Chondrocyte (in vitro differentiated cells): ENCODE measurements at regions not wholly inside any gene's neighbourhood (a gene's known extent, or its start where the extent isn't known, plus 50 kb on each side); places are given as distances from the start of the nearest gene placed in this dataset.
"Not testable (repeated sequence)": the region's sequence is repeated elsewhere in the genome, so short reads cannot be mapped to it uniquely, and the experiment has no call there.

Source experiments
- DNase-seq: peaks from one replicate; pipeline ENCODE4 v3.0.0; 2021; ENCODE audit warnings: mixed read lengths, low spot score
- H3K27ac Mint-ChIP-seq: one replicate; pipeline ENCODE4 v1.8.0; 2021; ENCODE audit warnings: mild to moderate bottlenecking, moderate library complexity, mixed read lengths; ENCODE audit not compliant: unreplicated experiment
- H3K27me3 Mint-ChIP-seq: 2 replicates; pipeline ENCODE4 v1.8.0; 2021; ENCODE audit warnings: low read depth, mixed read lengths
- H3K36me3 Mint-ChIP-seq: 2 replicates; pipeline ENCODE4 v1.8.0; 2021; ENCODE audit warnings: low read depth, mixed read lengths
- H3K4me1 Mint-ChIP-seq: 2 replicates; pipeline ENCODE4 v1.8.0; 2021; ENCODE audit warnings: low read depth, mild to moderate bottlenecking, mixed read lengths
- H3K4me3 Mint-ChIP-seq: one replicate; pipeline ENCODE4 v1.8.0; 2021; ENCODE audit warnings: mild to moderate bottlenecking, moderate library complexity, mixed read lengths; ENCODE audit not compliant: unreplicated experiment
- H3K9me3 Mint-ChIP-seq: 2 replicates; pipeline ENCODE4 v1.8.0; 2021; ENCODE audit warnings: low read depth, mixed read lengths
- CTCF ChIP-seq: fragments of 200-600 bp; sonication (generic); IDR thresholded peaks from 2 replicates; pipeline ENCODE4 v1.5.0; 2021; ENCODE audit warnings: antibody characterized with exemption, mild to moderate bottlenecking, moderate library complexity

GRCh38 chr7:119281181-119281846 is 991.7 kb upstream of the KCND2 start:
- Mint-ChIP-seq H3K36me3 (no peaks in the 10 kb centered on the region), H3K4me1 (no peaks in the 10 kb centered on the region), H3K9me3 (peaks cover 2% of the 10 kb centered on the region), H3K27ac (no peak overlapping the region), H3K27me3 (peaks cover 10% of the 10 kb centered on the region), H3K4me3 (no peak overlapping the region)
- TF ChIP-seq CTCF, result no peak
- DNase-seq, result no peak

GRCh38 chr7:119283353-119283752 is 989.6 kb upstream of the KCND2 start:
- Mint-ChIP-seq H3K4me3 (no peak overlapping the region), H3K27ac (no peak overlapping the region), H3K27me3 (peaks cover 5% of the 10 kb centered on the region), H3K9me3 (no peaks in the 10 kb centered on the region), H3K36me3 (no peaks in the 10 kb centered on the region), H3K4me1 (no peaks in the 10 kb centered on the region)
- no peak for TF ChIP-seq CTCF
- no peak for DNase-seq

- Mint-ChIP-seq H3K4me3 (no peak overlapping the region), H3K27me3 (peaks cover 5% of the 10 kb centered on the region), H3K9me3 (no peaks in the 10 kb centered on the region), H3K36me3 (no peaks in the 10 kb centered on the region), H3K4me1 (no peaks in the 10 kb centered on the region), H3K27ac (no peak overlapping the region)
- no peak for TF ChIP-seq CTCF
- no peak for DNase-seq
Measured at GRCh38 chr7:119288416-119288815, 984.6 kb upstream of the KCND2 start.

GRCh38 chr7:119300341-119300740 is 972.6 kb upstream of the KCND2 start:
- H3K4me1 Mint-ChIP-seq, H3K4me3 Mint-ChIP-seq, H3K36me3 Mint-ChIP-seq, H3K27ac Mint-ChIP-seq, H3K27me3 Mint-ChIP-seq, H3K9me3 Mint-ChIP-seq, DNase-seq: not testable (repeated sequence)

GRCh38 chr7:119320316-119320715 is 952.7 kb upstream of the KCND2 start:
- Mint-ChIP-seq H3K36me3 (no peaks in the 10 kb centered on the region), H3K27ac (no peak overlapping the region), H3K27me3 (no peaks in the 10 kb centered on the region), H3K4me3 (no peak overlapping the region), H3K9me3 (peaks cover 13% of the 10 kb centered on the region), H3K4me1 (no peaks in the 10 kb centered on the region)
- no peak for DNase-seq
- TF ChIP-seq CTCF, result no peak

- DNase-seq, result no peak
- no peak for TF ChIP-seq CTCF
- Mint-ChIP-seq H3K36me3 (no peaks in the 10 kb centered on the region), H3K9me3 (no peaks in the 10 kb centered on the region), H3K27ac (no peak overlapping the region), H3K4me1 (no peaks in the 10 kb centered on the region), H3K4me3 (no peak overlapping the region), H3K27me3 (peaks cover 10% of the 10 kb centered on the region)
Measured at GRCh38 chr7:119329715-119330114, 943.3 kb upstream of the KCND2 start.
